Ovary (tissue), 3 donors: ENCODE measurements at regions not wholly inside any gene's neighbourhood (a gene's known extent, or its start where the extent isn't known, plus 50 kb on each side); places are given as distances from the start of the nearest gene placed in this dataset.

Experiments used
- EP300 ChIP-seq: sonication (generic); formaldehyde crosslinking; IDR thresholded peaks from one replicate; pipeline ENCODE4 v1.6.1; 2017; ENCODE audit warnings: antibody characterized with exemption
- TF ChIP-seq, protein P1 (sequence below), 3 donors: fragments of 450-650 bp in 2 of 3; fragments of 200-600 bp in 1 of 3; IDR thresholded peaks; one replicate each; pipeline versions ENCODE4 v1.5.1 to v1.8.0; 2016 to 2022; ENCODE audit warnings: antibody characterized with exemption in 3 of 3, mild to moderate bottlenecking in 1 of 3
- donor health status: DM: no; HTN: no; CAD: no.

GRCh38 chr12:91633734-91634357 is 451.2 kb upstream of the DCN start:
- TF ChIP-seq, protein P1, sequence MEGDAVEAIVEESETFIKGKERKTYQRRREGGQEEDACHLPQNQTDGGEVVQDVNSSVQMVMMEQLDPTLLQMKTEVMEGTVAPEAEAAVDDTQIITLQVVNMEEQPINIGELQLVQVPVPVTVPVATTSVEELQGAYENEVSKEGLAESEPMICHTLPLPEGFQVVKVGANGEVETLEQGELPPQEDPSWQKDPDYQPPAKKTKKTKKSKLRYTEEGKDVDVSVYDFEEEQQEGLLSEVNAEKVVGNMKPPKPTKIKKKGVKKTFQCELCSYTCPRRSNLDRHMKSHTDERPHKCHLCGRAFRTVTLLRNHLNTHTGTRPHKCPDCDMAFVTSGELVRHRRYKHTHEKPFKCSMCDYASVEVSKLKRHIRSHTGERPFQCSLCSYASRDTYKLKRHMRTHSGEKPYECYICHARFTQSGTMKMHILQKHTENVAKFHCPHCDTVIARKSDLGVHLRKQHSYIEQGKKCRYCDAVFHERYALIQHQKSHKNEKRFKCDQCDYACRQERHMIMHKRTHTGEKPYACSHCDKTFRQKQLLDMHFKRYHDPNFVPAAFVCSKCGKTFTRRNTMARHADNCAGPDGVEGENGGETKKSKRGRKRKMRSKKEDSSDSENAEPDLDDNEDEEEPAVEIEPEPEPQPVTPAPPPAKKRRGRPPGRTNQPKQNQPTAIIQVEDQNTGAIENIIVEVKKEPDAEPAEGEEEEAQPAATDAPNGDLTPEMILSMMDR (IDR thresholded peaks at IDR 0.05) = no peak
- TF ChIP-seq EP300 = no peak
